Esophagus mucosa (tissue), 1 donor: ENCODE measurements at regions not wholly inside any gene's neighbourhood (a gene's known extent, or its start where the extent isn't known, plus 50 kb on each side); places are given as distances from the start of the nearest gene placed in this dataset.

Experiments
- ATAC-seq: fragments of 200-7000 bp; cut with Tn5 transposase; one replicate; pipeline ENCODE4 v1.9.1; 2020
- donor health status: DM: yes; HTN: yes; CAD: no.

- no peak for ATAC-seq
Observed at GRCh38 chr6:113112086-113112485, 745.1 kb upstream of the MARCKS start.

DNA sequence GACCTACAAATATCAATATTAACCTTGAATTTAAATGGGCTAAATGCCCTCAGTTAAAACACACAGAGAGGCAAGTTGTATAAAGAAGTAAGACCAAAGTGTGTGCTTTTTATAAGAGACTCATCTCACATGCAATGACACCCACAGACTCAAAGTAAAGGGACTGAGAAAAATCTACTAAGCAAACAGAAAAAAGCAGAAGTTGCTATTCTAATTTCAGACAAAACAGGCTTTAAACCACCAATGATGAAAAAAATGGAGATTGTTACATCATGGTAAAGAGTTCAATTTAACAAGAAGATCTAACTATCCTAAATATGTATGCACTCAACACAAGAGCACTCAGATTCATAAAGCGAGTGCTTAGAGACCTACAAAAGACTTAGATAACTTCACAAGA, 741.9 kb upstream of the MARCKS start:
- no peak for ATAC-seq

GRCh38 chr6:113120224-113120581, 736.9 kb upstream of the MARCKS start:
- peak; percentile 76 for ATAC-seq

GRCh38 chr6:113120582-113121285, 736.4 kb upstream of the MARCKS start:
- peak; percentile 37 for ATAC-seq

DNA sequence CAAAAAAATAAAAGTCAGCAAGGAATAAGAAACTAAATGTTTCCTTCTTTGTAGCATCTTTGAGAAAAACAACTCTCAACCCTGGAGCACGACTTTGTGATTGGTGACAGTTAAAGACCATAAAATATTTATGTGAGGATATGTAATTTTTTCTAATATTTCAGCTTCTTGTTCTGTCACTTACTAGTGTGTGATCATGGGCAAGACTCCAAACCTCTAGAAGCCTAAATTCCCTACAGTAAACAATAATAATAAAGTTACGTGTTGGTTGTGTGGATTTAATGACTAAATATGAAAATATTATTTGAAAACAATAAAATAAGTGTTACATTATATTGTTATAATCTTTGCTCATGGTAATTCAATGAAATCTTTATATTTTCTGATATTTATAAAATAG, 735.6 kb upstream of the MARCKS start:
- ATAC-seq, result no peak

DNA sequence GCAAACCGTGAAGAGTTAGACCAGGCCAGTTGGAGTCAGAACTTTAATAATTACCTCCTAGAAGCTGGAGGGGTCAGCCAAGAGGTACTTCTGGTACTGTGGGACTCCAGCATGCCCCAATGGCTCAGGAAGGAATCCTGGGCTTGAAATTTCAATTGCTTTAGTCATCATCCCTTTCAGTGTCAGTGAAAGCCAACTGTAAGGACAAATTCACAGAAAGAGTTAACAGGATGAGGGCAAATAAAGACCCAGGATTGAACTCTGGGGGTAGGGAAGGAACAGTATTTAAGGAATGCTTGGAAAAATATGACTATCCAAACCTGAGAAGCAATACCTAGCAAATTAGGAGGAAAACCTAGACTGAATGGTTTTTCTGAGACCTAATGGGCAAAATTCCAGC, 735.1 kb upstream of the MARCKS start:
- peak; percentile 29 for ATAC-seq

- no peak for ATAC-seq
Observed at GRCh38 chr6:113125626-113126025, 731.5 kb upstream of the MARCKS start.

- ATAC-seq, result no peak
Observed at GRCh38 chr6:113127786-113128419, 729.2 kb upstream of the MARCKS start.

- ATAC-seq, result no peak
Observed at GRCh38 chr6:113128661-113129060, 728.5 kb upstream of the MARCKS start.

GRCh38 chr6:113129991-113130390, 727.2 kb upstream of the MARCKS start:
- no peak for ATAC-seq

DNA sequence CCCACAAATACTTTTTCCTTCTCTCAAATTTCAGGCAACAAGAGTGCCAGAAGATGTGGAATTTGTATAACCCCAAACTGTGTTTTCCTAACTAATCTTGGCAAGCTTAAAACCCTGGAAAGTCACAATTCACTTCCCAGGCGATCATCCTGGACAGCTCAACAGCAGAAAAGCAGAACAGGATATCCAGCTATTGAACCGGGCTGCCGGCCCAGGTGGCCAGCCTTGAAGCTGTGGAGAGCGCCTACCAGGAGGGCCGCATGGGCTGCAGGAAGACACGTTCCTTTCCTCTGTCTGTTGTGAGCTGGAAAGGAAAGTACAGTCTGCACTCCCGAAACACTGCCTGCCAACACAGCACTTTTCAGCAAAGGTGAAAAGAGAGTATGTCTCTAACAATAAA, 719.7 kb upstream of the MARCKS start:
- no peak for ATAC-seq

DNA sequence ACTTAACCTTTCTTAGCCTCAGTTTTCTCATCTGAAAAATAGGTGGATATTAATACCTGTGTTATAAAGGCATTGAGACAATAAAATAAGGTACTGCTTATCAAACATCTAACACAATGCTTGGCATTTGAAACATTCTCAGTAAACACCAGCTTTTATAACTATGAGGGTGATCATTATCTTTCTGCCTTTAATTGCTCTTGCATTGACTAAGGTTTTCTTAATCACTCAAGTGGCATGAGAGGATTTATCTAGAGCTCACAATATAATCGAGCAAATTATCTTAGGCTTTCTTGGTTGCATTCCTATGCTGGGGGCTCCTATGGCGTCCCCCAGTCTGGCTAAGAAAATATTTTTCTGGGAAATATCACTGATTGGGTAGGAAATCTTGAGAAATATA, 716.4 kb upstream of the MARCKS start:
- no peak for ATAC-seq

GRCh38 chr6:113141901-113142300, 715.2 kb upstream of the MARCKS start:
- no peak for ATAC-seq

- ATAC-seq, result no peak
Observed at GRCh38 chr6:113142671-113143174, 714.4 kb upstream of the MARCKS start.

DNA sequence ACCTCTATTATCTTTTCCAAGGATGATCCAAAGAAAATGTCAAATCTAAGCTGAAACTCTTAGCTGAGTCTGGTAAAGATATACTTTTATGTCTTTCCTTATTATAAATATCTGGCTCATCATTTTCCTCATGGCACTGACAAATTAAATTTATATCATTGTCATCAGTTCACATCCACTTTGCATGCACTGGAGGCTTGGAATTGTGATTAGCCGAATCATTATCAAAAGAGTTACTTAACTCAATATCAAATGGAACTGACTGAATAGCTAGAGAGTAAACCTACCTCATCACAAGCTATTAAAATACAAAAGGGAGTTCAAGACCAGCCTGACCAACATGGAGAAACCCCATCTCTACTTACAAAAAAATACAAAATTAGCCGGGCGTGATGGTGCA, 713.9 kb upstream of the MARCKS start:
- ATAC-seq, result no peak

GRCh38 chr6:113144117-113144516, 713.0 kb upstream of the MARCKS start:
- no peak for ATAC-seq

DNA sequence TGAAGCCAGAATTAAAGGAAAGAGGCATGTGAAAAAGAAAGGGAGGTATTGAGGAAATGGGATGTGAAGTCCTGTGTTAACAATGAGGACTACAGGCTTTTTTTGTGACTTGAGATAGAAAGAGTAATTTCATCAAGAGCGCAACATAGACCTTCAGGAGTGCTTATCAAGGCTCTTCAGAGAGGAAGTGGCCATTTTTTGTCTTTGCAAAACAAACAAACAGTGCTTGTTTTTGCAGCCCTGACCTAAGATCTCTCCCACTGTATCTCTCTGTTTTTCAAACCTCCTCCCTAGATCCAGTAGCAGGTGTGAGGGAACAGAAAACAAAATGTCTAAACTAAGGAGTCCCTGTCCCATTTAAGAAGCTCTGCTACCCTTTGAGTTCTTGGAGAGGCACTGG, 710.3 kb upstream of the MARCKS start:
- no peak for ATAC-seq

GRCh38 chr6:113147544-113147943, 709.6 kb upstream of the MARCKS start:
- ATAC-seq, result no peak

- no peak for ATAC-seq
Observed at GRCh38 chr6:113148566-113148965, 708.6 kb upstream of the MARCKS start.

- no peak for ATAC-seq
Observed at GRCh38 chr6:113149511-113149910, 707.6 kb upstream of the MARCKS start.

DNA sequence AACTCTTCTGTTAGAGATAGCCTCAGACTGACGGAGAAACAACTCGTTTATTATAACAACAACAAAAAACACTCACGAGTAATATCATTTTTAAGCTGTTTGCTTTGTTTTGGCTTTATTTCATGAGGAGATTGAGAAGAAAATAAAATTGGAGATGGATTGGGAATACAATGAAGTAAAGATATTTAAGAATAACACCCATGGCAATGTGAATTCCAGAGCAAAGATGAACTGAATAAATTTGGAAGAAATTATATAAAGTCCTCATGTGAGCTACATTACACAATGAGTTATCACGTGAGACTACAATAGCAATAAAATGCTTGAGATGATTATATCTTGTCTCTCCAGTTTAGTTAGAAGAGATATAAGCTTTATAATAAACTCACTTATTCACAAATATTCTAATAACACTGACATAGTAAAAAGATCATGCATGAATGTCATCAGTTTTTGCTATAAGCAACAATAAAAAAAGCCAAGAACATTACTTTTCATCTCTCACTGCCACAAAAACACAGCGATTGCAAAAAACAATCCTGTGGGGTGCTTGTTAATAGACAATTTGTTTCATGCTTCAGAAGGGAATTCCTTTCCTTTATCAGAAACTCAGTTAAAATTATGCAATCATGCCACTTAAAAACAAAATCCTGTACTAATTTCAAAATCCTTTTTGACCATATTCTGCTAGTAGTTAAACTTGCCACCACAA, 696.7 kb upstream of the MARCKS start:
- no peak for ATAC-seq

DNA sequence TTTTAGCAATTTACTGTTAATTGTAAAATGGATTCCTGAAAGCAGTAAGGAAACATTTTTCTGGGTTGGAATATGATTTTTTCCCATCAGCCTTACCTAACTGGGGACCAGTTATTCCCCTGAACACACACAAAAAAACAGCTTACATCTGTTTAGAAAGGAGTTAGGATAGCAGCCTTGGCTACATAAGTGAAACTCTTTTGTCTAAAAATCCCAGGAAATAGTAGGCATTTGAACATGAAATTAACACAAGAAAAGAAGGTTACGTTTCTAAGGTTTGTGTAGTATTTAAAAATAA, 696.2 kb upstream of the MARCKS start:
- no peak for ATAC-seq

DNA sequence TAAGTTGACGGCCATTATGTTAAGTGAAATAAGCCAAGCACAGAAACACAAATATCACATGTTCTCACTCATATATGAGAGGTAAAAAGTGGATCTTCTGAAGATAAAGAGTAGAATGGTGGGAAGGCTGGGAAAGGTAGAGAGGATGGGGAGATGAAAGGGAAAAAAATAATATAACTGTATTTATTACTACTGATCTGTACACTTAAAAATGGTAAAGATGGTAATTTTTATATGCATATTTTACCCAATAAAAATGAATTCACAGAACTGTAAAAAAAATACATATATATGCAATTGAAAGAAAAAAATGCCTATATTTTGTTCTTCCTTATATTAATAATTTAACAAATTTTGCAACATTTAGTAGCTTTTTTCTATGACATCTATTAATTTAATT, 694.4 kb upstream of the MARCKS start:
- ATAC-seq, result no peak

- no peak for ATAC-seq
Observed at GRCh38 chr6:113168057-113168456, 689.1 kb upstream of the MARCKS start.
